Activated T-helper 2 cell treated with anti-CD3 and anti-CD28 coated beads, Interferon-gamma antibody, Interleukin-2, Interleukin-4, amounts not matched to agents 10 μg/mL and 5 μg/mL and 100 μg/mL, durations not matched to agents 14 hours and 24 hours and 36 hours (primary cell): ENCODE measurements at regions not wholly inside any gene's neighbourhood (a gene's known extent, or its start where the extent isn't known, plus 50 kb on each side); places are given as distances from the start of the nearest gene placed in this dataset.

Experiments used
- DNase-seq: peaks from one replicate; pipeline ENCODE4 v3.0.0; 2021; ENCODE audit warnings: low spot score
- H3K27ac Mint-ChIP-seq: one replicate; pipeline ENCODE4 v1.8.0; 2021; ENCODE audit warnings: mixed read lengths
- H3K27me3 Mint-ChIP-seq: one replicate; pipeline ENCODE4 v1.8.0; 2021; ENCODE audit warnings: low read depth, mixed read lengths
- H3K36me3 Mint-ChIP-seq: one replicate; pipeline ENCODE4 v1.8.0; 2021; ENCODE audit warnings: low read depth, mixed read lengths
- H3K4me1 Mint-ChIP-seq: one replicate; pipeline ENCODE4 v1.8.0; 2021; ENCODE audit warnings: low read depth, mixed read lengths
- H3K4me3 Mint-ChIP-seq: one replicate; pipeline ENCODE4 v1.8.0; 2021; ENCODE audit warnings: low read depth, mild to moderate bottlenecking, moderate library complexity, mixed read lengths
- H3K9me3 Mint-ChIP-seq: one replicate; pipeline ENCODE4 v1.8.0; 2021; ENCODE audit warnings: mixed read lengths
- intact Hi-C: fragments of 100-400 bp; cut with micrococcal nuclease; formaldehyde crosslinking; loops from one replicate; pipeline ENCODE4 v1.15.1; 2023

DNA sequence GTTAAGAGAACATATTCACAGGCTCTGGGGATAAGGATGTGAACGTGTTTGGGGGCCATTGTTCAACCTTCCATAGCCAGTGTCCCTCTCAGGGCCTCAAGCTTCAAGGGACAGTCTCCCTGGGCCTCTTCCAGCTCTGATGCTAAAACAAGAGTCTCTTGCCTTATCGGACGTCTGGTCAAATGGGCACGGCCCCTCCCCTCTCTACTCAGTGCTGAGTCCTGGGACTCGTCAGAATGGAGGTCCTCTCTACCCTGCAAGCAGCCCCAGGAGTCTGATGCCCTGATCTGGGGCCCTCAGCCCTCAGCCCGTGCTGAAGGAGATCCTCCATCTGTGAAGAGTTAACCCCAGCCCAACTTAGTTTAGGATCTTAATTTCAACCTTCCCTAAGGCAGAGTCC, 198.2 kb downstream of the ZFP36L2 start:
- Mint-ChIP-seq H3K4me1 (peaks cover 3% of the 10 kb centered on the region), H3K36me3 (no peaks in the 10 kb centered on the region), H3K9me3 (no peaks in the 10 kb centered on the region), H3K27me3 (peaks cover 7% of the 10 kb centered on the region), H3K27ac (no peak overlapping the region), H3K4me3 (no peak overlapping the region)
- intact Hi-C loops, result no loop called here
- DNase-seq, result no peak

DNA sequence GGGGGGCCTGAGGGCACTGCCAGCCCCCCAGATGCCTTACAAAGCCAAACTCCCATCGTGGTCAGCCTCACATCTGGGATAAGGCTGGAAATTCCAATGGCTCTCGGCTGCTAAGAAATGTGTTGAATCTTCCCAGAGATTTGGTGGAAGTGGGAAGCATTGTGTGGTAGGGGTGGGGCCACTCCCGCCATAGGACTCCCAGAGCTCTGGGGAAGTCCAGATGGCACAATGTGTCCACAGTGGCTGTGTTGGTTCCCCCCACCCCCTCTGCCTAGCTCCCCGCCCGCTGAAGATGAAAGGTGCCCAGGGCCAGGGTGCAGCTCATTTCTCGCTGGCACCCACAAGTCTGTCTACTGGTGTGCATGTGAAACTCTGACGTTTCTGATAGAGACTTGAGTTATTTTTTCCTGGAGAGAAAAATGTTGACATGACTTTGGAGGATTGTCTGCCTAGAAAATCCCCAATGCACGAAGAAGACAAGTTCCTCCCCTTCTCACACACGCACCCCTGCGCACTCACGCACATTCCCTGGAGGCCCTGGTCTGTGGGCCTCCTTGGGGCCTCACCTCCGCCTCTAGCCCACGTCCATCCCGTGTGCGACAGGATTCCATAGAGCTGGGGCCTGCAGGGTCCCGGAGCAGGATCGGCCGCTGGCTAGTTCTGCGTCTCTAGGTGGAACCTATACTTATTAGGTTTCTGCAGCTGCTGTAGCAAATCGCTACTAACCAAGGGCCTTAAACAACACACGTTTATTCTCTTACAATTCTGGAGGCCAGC, 199.1 kb downstream of the ZFP36L2 start:
- intact Hi-C loops, result no loop called here
- peaks cover 8% of the 10 kb centered on the region for H3K27me3 Mint-ChIP-seq
- H3K27ac Mint-ChIP-seq, result no peak overlapping the region
- H3K4me1 Mint-ChIP-seq, result peaks cover 3% of the 10 kb centered on the region
- DNase-seq, result no peak
- peaks cover 3% of the 10 kb centered on the region for H3K9me3 Mint-ChIP-seq
- no peak overlapping the region for H3K4me3 Mint-ChIP-seq
- no peaks in the 10 kb centered on the region for H3K36me3 Mint-ChIP-seq

DNA sequence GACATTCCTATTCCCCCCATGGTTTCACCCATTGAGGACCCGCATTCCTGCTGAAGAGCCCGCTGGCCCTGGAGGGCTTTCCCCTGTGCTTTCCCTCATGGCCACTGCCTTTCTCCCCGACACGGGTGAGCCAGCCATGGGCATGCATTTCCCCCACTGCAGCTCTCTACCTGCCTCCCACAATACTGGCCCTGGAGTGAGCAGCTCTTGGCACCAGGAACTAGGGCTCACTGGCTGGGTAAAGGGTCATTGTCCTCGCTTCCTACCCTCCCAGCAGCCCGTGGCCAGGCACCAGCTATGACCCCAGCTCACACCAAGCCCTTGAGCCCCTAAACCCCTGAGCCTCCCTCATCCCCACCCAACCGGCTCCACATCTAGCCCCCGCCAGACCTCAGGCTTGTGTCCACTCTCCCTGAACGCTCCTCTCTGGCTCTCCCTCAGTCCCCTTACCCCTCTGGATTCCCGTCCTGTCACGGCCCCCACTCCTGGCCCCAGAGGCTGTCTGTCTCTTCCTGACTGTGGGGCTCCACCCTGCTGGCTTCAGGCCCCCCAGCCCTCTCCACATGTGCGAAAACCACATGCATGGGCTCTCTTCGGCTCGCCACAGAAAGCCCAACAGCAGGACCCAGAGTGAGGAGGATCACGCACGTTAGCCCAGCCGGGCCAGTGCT, 199.8 kb downstream of the ZFP36L2 start:
- intact Hi-C loops, result no loop called here
- H3K36me3 Mint-ChIP-seq, result no peaks in the 10 kb centered on the region
- H3K4me1 Mint-ChIP-seq, result peaks cover 3% of the 10 kb centered on the region
- DNase-seq, result no peak
- no peak overlapping the region for H3K27ac Mint-ChIP-seq
- peaks cover 8% of the 10 kb centered on the region for H3K27me3 Mint-ChIP-seq
- H3K4me3 Mint-ChIP-seq, result no peak overlapping the region
- peaks cover 7% of the 10 kb centered on the region for H3K9me3 Mint-ChIP-seq

DNA sequence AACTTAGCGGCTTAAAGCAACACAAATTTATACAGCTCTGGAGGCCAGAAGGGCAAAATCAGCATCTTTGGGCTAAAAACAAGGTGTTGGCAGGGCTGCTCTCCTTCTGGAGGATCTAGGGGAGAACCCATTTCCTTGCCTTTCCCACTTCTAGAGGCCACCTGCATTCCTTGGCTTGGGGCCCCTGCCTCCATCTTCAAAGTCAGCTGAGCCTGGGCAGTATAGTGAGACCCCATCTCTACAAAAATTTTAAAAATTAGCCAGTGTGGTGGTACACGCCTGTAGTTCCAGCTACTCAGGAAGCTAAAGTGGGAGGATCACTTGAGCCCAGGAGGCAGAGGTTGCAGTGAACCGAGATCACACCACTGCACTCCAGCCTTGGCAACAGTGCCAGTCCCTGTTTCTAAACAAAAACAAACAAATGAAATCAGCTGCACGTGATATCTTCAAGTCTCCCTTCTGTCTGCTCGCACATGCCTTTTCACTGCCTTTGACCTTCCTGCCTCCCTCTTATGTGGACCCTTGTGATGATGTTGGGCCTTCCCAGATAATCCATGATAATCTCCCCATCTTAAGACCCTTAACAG, 200.6 kb downstream of the ZFP36L2 start:
- H3K36me3 Mint-ChIP-seq, result no peaks in the 10 kb centered on the region
- H3K27ac Mint-ChIP-seq, result no peak overlapping the region
- DNase-seq, result no peak
- peaks cover 3% of the 10 kb centered on the region for H3K4me1 Mint-ChIP-seq
- intact Hi-C loops, result no loop called here
- peaks cover 8% of the 10 kb centered on the region for H3K27me3 Mint-ChIP-seq
- H3K4me3 Mint-ChIP-seq, result no peak overlapping the region
- H3K9me3 Mint-ChIP-seq, result peaks cover 11% of the 10 kb centered on the region

DNA sequence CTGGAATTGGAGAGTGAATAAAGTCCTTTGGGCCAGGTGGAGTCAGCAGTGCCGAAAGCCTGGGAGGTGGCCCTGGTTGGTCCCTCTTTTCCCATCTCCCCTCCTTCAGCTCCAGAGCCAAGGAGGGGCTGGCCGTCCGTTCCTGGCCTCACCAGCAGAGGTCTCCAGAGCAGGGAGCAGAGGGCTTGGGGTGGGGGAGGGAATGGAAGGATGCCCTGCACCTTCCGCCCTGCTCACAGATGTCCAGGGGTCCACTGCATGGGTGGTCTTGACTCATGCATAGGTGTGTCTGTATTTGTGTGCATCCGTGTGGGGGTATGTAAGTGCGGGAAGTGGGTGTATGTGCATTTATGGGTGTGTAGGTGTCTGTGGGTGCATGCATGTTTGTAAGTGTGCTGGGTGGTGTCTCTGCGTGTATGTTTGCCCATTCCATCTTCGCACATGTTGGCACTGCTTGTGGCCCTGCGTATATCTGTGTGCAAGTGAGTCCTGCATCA, 201.8 kb downstream of the ZFP36L2 start:
- DNase-seq, result no peak
- peaks cover 4% of the 10 kb centered on the region for H3K27me3 Mint-ChIP-seq
- no peak overlapping the region for H3K4me3 Mint-ChIP-seq
- intact Hi-C loops, result no loop called here
- no peaks in the 10 kb centered on the region for H3K36me3 Mint-ChIP-seq
- peaks cover 11% of the 10 kb centered on the region for H3K9me3 Mint-ChIP-seq
- peaks cover 3% of the 10 kb centered on the region for H3K4me1 Mint-ChIP-seq
- H3K27ac Mint-ChIP-seq, result no peak overlapping the region

DNA sequence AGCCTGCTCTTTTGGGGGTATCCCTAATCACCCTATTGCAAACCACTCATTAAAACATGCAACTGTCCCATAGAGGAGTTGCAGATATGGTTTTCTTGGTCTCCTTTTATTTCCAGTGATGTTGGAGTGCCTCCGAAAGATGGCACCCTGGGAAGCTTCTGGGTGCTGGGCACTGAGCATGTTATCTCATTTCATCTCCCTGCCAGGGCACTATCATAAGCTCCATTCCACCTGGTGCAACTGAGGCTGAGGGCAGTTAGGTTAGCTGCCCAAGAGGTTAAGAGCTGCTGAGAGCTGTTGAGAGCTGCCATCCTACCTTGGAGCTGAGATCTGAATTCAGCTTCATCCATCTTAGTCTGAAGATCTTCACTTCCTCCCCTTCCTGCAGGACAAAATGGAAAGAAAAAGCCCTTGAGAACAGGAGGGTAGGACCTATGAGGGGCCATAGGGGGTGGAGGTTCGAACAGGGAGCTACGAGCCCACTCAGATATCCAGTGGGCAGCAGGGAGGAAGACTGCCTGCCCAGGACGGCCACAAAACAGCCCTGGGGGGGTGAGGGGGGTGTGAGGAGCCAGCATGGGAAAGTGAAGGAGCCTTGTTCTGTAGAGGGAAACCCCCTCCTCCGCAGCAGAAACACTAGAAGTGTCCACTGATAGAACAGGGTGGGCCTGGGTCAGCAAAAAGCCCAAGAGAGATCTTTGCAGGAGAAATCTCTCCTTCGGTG, 202.5 kb downstream of the ZFP36L2 start:
- no peaks in the 10 kb centered on the region for H3K36me3 Mint-ChIP-seq
- no peak for DNase-seq
- peaks cover 11% of the 10 kb centered on the region for H3K9me3 Mint-ChIP-seq
- H3K27me3 Mint-ChIP-seq, result peaks cover 4% of the 10 kb centered on the region
- intact Hi-C loops, result no loop called here
- H3K4me1 Mint-ChIP-seq, result peaks cover 3% of the 10 kb centered on the region
- no peak overlapping the region for H3K27ac Mint-ChIP-seq
- H3K4me3 Mint-ChIP-seq, result no peak overlapping the region

DNA sequence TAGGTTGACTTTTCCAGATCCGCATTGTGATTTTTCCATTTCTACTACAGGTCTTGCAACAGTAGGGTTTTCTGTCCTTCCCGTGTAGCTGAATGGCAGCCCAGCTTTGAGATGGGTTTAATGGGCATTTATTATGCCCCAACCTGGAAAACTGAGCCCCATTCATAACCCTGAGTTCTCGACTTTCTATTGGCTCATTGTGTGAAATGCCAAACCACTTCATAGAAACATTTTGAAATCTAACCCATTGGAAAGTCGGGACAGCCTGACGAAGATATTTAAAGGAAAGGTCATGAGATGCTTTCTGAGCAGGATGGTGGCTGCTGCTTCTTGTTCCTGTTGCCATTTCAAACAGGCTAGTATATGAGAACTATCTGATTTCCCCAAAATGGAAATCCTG, 203.5 kb downstream of the ZFP36L2 start:
- H3K4me3 Mint-ChIP-seq, result no peak overlapping the region
- peaks cover 3% of the 10 kb centered on the region for H3K4me1 Mint-ChIP-seq
- H3K9me3 Mint-ChIP-seq, result peaks cover 11% of the 10 kb centered on the region
- no peak overlapping the region for H3K27ac Mint-ChIP-seq
- intact Hi-C loops, result no loop called here
- peaks cover 4% of the 10 kb centered on the region for H3K27me3 Mint-ChIP-seq
- H3K36me3 Mint-ChIP-seq, result no peaks in the 10 kb centered on the region
- no peak for DNase-seq

DNA sequence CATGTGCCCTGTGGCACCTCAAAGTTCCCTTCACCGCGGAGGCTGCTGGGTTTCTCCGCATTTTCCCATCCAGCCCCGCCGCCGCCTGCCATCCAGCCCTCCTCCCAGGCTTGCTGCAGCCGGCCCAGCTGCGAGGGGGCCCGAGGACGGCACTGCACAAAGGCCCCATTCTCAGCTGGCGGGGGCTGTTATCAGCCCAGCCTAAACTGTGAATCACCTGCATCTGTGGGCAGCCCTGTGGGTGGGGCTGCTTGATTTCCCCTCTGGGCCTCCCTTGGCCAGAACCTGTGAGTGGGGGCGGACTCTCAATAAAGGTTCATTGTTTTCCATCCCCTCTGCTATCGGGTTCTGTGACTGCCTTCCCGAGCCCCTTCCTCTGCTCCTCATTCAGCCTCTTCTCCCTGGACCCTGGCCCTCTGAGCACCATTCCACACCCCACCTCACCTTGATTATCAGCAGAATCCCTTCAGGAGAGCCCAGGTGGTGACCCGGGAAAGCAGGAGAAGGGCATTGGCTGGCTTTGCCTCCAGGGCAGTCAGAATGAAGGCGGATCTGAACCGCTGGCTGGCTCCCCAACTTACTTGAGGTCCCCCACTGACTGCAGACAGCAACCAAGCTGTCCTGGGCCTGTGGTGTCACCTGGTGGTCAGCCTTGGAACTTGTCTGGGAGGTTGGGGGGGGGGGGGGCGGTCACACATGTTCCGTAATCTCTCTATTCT, 204.5 kb downstream of the ZFP36L2 start:
- H3K27ac Mint-ChIP-seq, result no peak overlapping the region
- H3K36me3 Mint-ChIP-seq, result no peaks in the 10 kb centered on the region
- peaks cover 3% of the 10 kb centered on the region for H3K4me1 Mint-ChIP-seq
- H3K4me3 Mint-ChIP-seq, result no peak overlapping the region
- intact Hi-C loops, result no loop called here
- peaks cover 4% of the 10 kb centered on the region for H3K27me3 Mint-ChIP-seq
- no peak for DNase-seq
- H3K9me3 Mint-ChIP-seq, result peaks cover 11% of the 10 kb centered on the region

DNA sequence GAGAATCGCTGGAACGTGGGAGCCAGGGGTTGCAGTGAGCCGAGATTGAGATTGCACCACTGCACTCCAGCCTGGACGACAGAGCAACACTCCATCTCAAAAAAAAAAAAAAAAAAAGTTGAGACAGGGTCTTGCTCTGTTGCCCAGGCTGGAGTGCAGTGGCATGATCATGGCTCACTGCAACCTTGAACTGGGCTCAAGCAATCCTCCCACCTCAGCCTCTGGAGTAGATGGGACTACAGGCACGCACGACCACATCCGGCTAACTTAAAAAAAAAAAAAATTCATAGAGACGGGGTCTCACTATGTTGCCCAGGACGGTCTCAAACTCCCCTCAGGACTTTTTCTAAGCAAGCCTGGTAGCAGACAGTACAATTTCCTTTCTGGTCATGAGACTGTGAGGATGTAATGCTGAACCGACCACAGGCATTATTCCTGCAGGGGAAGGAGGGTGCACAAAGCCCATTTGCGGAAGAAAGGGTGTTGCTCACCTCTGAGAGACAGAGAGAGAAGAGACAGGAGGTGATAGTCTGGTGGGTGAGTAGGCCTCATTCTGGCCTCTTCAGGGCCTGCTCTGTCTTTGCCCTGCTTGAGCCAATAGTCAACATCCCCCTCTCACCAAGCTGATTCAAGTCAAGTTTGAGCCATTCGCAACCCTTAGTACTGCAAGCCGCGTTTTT, 205.3 kb downstream of the ZFP36L2 start:
- no peak for DNase-seq
- Mint-ChIP-seq H3K36me3 (no peaks in the 10 kb centered on the region), H3K27ac (no peak overlapping the region), H3K27me3 (peaks cover 4% of the 10 kb centered on the region), H3K4me3 (no peak overlapping the region), H3K9me3 (peaks cover 11% of the 10 kb centered on the region), H3K4me1 (peaks cover 3% of the 10 kb centered on the region)
- intact Hi-C loops, result no loop called here

DNA sequence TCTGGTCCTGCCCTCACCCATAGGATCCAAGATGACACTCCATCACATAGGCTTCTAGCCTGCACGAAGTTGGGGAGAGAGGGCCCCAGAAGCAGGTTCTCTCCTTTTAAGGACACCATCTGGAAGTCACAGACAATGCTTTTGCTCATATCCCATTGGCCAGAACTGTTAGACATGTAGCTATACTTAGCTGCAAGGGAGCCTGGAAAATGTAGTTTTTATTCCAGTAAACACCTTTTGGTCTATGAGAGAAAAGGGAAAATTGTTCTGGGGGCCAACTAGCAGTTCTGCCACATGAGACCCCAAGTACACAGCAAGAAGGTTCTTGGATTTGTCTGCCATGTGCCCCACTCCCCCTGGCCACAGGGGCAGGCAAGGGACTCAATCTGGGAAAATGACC, 206.1 kb downstream of the ZFP36L2 start:
- no peak overlapping the region for H3K27ac Mint-ChIP-seq
- H3K9me3 Mint-ChIP-seq, result peaks cover 11% of the 10 kb centered on the region
- no peak for DNase-seq
- H3K27me3 Mint-ChIP-seq, result peaks cover 5% of the 10 kb centered on the region
- H3K36me3 Mint-ChIP-seq, result no peaks in the 10 kb centered on the region
- intact Hi-C loops, result no loop called here
- no peak overlapping the region for H3K4me3 Mint-ChIP-seq
- H3K4me1 Mint-ChIP-seq, result peaks cover 3% of the 10 kb centered on the region

DNA sequence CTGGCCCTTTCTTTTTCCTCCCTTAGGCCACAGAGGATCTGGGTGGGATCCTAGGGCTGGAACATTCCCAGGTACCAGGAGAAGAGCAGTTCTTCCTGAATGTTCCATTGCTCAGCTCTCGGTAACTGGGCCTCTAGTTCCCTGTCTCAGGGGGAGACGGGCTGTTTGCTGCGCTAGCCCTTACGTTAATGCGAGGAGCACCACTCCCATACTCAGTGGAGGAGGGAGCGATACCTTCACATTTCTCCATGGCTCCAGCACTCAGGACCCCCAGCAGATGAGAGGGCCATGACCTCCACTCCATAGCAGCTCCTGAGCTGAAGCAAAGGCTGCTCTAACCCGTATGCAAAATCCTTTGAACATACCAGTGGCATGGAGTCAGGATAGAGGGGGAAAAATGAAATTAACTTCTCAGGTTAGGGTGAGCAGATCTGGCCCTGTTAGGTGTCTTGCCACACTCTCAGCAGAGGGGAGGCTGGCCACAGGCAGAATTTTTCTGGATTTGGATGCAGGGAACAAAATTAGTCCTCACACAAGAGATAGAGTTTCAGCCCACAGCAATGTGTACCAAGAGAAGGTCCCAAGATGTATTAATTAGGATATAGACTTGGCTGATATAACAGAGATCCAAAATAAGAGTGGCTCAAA, 206.7 kb downstream of the ZFP36L2 start:
- intact Hi-C loops, result no loop called here
- Mint-ChIP-seq H3K27me3 (peaks cover 5% of the 10 kb centered on the region), H3K4me1 (peaks cover under 1% of the 10 kb centered on the region), H3K36me3 (no peaks in the 10 kb centered on the region), H3K4me3 (no peak overlapping the region), H3K27ac (no peak overlapping the region), H3K9me3 (peaks cover 11% of the 10 kb centered on the region)
- no peak for DNase-seq
